ENCODE measurements at regions not wholly inside any gene's neighbourhood (a gene's known extent, or its start where the extent isn't known, plus 50 kb on each side); places are given as distances from the start of the nearest gene placed in this dataset.
"Not testable (repeated sequence)": the region's sequence is repeated elsewhere in the genome, so short reads cannot be mapped to it uniquely, and the experiment has no call there.

DNA sequence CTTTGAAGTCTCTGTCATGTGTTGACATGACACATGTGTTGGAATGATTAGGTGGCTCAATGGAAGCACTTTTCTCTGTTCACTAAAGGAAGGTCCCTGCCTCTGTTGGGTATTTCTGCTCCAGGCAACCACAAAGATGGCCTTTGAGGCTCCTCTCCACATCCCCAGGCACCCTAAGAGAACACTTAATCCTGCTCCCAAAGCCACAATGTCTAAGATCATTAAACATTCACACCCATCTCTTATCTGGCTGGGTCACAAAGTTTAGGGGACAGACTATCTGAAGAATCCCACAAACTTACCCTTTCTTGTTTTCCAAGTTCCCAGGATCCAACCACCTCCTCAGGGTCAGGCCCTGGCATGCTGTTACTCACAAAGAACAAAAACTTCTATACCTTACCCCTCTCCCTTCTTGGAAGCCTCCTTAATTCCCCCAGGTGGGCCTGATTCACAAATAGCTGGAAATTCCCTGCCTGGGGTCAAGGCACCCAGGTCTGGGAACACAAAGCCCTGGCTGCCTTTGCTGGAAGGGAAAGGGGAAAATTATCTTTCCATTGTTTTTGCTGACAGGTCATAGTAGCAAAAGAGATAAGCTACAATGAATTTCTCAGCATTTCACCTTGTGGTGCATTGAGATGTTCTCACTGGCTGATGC lies 333.7 kb downstream of the PCNX1 start:
- DNase-seq, result no peak

DNA sequence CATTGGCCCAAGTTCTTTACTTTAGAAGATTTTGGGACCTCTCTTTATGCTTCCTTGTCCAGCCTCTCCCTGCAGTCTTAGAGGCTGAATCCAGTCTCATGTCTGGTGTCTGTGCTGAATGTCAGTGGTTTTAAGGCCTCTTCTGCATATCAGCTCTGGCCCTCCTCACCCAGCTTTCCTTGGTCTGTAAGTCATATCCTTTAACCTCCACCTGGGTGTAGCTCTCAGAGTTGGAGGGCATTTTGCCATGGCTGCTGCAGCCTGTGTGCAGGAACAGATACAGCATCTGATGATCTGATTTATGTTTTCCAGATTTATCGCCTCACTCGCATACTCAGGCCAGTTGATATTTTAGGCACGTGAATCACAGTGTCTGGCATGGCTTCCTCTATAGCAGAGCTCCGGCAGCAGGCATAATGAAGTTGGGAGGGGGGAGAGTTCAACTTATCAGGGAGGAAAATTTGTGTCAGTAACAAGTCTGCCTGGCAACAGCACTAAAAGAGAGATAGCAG lies 335.0 kb downstream of the PCNX1 start:
- DNase-seq, result no peak

DNA sequence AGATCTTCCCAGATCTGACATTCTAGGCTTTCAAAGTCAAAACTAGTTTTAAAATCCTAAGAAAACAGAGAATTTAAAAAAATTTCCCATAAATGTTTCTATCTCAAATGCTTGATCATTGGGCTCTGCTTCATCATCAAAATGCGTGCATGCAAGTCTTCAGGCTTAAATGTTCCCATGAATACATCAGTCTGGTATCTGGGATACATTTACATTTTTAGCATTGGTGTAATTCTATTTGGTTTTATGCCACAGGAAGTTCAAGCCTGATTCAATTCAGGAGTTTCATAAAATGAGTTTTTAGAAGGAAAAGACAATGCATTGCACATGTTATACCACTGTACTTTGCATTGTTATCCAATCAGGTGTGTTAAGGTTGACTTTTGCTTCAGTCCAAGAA lies 336.4 kb downstream of the PCNX1 start:
- DNase-seq, result no peak

DNA sequence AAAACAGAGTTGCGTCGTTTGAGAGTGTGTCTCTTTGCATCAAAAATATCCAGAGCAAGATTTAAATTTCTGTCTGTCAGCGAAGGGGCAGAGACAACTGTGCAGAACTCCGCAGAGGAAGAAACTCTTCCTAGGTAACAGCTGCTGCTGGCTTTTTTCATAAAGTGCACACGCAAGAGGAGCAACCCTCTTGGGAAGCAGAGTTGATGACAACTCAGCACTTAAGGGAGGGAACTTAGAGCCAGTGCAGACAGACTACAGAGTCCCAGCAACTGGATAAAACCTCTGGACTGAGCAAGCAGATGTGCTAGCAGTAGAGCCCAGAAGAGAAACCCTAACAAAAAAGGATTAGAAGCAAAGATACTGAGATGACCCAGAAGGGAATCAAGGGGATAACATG lies 337.1 kb downstream of the PCNX1 start:
- DNase-seq, result no peak

DNA sequence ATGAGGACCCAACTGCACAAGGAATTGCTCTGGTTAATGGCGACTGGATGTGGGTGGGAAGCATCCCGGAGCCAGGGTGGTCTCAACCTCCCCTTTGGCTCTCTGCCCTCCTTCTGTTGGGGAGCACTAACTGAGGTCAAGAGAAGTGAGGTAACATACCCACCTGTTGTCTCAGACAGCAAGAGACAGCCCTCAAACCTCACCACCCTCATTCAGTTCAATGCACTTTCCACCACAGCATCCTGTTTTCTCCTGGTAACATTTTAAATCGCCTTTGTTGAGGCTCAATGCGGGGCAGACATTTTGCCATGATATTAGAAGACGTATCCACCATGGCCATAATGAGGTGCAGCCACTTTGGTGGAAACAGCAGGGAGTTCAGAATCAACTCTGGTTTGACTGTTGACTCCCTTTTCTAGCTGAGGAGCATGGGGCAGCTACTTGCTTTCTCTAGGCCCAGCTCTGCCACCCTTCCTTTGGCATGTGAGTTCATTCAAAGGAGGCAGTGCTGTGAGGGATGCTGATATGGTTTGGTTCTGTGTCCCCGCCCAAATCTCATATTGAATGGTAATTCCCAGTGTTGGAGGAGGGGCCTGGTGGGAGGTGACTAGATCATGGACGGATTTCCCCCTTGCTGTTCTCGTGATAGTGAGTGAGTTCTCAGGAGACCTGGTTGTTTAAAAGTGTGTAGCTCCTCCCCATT lies 338.6 kb downstream of the PCNX1 start:
- DNase-seq, result no peak

DNA sequence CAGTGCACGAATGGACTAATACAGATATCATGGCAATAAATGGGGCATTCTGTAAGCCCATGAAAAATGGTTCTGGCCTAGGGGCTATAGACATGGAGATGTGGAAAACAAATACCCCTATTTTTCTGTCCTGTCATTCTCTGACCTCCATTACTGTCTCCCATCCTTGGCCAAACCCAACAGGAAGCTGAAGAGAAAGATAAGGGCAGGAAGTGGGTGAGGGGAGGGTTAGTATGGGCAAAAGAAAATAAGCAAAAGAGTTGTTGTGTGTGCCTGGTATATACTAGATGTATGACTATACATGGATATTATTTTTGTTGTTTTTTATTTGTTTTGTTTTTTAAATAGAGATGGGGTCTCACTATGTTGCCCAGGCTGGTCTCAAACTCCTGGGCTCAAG lies 339.3 kb downstream of the PCNX1 start:
- no peak for DNase-seq

DNA sequence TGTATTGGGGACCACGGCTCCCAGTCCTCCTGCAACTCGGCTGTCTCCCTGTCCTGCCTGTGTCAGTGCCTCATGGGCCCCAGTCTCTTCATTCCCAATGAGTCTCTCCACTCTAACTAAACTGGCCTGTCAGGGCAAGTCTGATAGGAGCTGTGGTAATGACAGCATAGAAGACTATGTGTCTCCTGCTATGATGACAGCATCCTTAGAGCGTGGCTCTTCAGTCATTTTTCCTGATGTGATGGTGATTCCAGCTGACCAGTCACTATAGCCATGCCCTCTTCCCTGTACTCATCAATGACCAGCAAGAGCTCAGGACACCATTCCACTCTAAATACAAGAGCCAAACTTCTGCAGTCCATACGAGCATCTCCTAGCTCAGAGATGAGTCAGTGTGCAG lies 339.8 kb downstream of the PCNX1 start:
- DNase-seq, result no peak

DNA sequence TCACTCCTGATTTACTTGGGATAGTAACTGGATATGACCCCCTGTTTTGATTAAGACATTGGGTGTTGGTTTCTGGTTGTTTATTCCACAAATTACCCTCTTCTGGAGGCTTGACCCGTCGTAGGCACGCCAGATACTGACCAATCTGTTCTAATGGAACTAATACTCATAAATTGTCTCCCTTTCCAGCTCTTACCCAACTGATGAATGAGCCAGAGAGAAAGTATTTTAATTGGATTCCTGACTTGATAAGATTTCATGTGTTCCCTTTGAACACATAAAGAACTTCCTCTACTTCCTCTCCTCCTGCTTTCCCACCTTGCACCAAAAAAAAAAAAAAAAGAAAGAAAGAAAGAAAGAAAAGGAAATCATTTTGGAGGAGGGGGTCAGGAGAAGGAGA lies 340.9 kb downstream of the PCNX1 start:
- no peak for DNase-seq

DNA sequence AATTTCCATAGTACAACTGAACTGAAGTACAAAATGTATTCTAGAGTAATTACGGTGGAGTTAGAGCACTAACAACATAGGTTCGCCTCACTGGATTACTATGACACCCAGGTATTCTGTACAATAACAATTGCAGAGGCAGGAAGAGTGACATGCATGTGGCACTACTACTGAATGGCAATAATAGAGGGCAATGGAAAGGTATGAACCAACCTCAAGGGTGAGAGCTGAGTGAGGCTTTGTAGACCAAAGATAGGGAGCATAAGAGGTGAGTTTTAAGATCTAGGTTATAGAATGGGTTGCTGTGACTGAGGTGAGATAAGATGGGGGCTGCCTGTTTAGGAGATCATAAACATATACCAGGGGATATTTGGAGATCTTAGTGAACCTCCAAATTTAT lies 343.1 kb downstream of the PCNX1 start:
- no peak for DNase-seq

DNA sequence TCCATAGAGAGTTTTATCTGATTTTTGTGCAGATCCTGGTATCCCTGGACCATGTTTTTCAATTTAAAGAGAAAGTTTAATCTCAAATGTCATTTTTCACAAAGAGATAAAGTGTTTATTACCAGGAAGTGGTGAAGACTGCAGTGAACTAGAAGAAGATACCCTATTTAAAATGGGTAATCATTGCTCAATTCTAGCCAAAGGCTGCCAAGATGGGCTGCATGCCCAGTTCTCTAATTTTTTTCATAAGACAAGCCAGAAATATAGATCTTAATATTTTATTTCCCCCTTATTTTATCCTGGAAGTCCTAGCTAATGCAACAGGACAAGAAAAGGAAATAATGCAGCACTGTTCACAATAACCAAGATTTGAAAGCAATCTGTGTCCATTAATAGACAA lies 343.5 kb downstream of the PCNX1 start:
- no peak for DNase-seq

DNA sequence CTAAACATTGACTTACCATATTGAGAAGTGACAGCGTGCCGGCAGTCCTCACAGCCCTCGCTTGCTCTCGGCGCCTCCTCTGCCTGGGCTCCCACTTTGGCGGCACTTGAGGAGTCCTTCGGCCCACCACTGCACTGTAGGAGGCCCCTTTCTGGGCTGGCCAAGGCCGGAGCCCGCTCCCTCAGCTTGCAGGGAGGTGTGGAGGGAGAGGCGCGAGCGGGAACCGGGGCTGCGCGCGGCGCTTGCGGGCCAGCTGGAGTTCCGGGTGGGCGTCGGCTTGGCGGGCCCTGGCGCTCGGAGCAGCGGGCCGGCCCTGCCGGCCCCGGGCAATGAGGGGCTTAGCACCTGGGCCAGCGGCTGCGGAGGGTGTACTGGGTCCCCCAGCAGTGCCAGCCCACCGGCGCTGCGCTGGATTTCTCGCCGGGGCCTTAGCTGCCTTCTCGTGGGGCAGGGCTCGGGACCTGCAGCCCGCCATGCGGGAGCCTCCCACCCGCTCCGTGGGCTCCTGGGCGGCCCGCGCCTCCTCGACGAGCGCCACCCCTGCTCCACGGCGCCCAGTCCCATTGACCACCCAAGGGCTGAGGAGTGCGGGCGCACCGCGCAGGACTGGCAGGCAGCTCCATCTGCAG lies 346.9 kb downstream of the PCNX1 start:
- DNase-seq, result not testable (repeated sequence)

DNA sequence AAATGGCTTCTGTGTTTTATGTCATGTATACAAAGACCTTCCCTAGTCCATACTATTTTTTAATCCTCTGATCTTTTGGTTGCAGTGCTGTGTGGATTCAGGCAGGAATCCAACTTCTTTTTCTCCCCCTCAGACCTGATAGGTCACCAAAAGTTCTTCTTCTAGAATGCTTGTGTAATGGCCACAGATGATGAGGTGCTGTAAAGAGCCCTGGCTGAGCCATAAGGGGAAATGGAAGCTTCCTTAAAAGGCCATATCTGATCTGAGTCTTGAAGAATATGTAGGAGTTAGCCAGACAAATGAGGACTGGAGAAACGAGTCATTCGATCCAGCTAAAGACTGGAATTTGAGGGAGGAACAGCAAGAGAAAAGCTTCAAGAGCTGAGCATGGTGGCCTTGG lies 353.9 kb downstream of the PCNX1 start:
- DNase-seq, result no peak

DNA sequence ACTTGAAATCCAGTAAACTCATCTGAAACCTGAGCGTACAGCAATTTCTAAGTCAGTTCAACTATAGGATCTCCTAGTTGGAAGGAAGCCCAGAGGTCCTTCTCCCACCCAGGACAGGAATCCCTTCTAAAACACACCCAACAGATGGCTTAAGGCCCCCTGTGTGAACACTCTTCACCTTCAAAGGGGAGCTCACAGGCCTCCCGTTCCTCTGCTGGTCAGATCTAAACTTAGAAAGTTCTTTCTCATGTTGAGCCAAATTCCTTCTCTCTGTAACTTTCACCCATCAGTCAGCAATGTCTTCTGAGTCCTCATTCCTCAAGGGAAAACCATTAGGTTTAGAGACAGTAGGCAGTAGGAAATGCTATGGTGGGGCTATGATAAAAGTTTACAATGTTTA lies 355.2 kb downstream of the PCNX1 start:
- no peak for DNase-seq

DNA sequence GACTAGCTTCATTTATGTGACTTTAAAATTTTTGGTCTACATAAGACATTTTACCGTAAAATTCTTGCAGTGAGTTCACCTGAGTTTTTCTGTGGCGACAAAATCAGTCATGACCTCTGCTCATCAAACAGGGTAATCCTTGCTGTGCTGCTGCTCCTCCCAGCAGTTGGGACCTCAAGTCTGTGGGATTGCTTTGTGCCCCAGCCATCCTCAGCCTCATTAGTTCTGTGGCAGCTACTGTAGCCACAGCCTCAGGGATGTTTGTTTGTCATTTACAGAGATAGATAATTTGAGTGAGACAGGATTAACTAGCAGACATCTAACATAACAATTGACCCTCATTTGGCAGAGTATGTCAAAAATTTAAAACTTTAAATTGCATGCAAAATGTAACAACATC lies 357.0 kb downstream of the PCNX1 start:
- no peak for DNase-seq

DNA sequence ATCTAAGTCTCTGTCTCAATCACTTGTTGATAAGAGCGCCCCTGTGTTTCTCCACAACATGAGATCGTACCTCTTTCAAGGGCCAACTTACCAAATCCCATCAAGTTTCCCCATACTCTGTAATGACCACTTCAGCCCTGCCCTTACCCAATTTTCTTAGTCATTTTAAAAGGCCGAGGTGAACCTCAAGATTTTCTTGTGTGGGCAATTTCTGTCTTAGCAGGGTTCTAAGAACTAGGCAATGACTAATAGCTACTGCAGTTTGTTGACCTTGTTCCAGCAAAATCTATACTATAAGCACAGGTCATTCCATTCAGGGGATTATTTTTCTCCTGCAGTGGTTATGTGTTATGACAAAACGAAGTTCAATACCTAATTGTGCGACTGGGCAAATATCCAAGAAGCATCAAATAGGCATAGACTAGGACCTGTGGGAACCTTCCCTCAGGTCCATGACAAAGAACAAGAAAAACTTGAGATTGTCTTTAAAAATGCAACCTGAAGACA lies 359.8 kb downstream of the PCNX1 start:
- no peak for DNase-seq

DNA sequence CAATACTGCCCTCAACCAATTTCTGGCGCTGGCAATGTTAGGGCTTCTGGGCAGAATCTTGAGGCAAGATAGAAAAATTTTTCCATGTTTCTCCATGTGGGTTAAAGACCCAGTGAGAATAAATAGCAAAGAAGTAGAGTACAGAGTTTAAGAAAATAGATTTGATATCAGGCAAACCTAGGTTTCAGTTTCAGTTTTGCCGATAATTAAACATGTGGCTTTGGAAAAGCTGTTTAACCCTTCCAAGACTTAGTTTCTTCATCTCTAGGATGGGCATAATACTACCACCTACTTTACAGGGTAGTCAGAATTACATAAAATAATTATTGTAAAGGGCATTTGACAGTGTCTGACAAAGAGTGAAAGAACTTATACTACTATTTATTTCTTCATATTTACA lies 360.4 kb downstream of the PCNX1 start:
- no peak for DNase-seq

DNA sequence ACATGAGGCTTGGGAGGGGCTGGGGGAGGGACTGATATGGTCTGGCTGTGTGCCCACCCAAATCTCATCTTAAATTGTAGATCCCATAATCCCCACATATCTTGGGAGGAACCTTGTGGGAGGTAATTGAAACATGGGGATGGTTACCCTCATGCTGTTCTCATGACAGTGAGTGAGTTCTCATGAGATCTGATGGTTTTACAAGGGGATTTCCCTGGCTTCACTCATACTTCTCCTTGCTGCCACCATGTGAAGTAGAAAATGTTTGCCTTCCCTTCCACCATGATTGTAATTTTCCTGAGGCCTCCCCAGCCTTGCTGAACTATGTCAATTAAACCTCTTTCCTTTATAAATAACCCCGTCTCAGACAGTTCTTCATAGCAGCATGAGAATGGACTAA lies 362.9 kb downstream of the PCNX1 start:
- DNase-seq, result no peak

DNA sequence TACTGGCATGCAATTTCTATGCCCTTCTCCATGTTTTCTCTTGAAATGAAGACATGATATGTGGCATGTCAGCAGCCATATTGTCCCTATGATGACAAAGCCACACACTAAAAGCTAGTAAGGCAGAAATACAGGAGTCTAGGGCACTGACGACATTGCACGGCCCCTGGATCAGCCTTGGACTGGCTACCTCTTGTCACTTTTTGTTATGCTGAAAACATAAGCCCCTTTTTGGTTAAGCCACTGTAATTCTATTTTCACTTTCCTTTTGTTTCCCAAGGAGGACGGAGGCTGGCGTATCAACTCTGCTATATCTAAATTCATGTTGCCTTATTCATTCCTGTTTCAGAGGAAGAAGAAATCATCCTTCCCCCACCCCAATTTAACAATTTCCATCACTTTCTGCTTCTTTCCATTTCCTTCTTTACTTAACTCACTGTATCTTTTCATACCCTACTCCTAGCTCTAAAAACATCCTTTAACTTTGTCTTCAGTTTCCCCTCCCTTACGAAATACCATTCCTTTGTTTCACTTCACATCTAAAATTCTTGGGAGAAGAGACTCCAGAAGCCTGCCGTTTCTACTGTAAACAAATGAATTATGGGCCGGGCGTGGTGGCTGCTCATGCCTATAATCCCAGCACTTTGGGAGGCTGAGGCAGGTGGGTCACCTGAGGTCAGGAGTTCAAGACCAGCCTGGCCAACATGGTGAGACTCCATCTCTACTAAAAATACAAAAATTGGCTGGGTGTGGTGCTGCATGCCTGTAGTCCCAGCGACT lies 364.1 kb downstream of the PCNX1 start:
- DNase-seq, result no peak

DNA sequence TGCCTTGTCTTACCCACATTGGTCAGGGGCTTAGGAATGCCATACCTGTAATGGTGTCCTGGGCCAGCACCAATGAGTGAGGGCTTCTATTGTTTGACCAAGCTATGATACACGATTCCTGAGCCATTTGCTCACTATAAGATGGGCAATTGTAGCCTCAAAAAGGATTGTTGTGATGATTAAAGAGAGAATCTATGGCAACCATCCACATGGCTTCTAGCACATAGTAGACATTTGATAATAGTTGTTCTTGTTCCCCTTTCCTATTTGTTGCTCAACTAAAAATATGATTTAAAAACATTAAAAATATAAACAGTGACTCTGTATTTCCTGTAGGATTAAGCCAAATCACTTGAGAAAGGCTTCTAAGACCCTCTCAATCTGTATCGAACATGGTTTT lies 366.1 kb downstream of the PCNX1 start:
- DNase-seq, result no peak

DNA sequence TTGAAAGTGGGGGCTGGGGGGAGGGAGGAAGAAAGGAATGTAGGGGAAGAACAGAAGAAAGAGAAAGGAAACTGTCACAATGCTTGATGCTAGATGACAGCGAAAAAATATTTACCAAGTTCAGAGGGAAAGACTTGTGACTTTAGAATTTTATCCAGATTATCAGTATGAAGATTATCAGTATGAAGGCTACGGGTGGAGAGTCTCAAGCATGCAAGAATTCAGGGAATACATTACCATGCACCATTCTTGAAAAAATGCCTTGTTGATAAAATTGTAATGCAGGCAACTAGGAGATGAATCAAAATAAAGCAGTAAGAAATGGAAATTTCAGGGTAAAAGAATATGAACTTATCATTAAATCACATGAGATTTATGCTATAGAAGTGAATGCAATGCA lies 376.8 kb downstream of the PCNX1 start:
- DNase-seq, result no peak

DNA sequence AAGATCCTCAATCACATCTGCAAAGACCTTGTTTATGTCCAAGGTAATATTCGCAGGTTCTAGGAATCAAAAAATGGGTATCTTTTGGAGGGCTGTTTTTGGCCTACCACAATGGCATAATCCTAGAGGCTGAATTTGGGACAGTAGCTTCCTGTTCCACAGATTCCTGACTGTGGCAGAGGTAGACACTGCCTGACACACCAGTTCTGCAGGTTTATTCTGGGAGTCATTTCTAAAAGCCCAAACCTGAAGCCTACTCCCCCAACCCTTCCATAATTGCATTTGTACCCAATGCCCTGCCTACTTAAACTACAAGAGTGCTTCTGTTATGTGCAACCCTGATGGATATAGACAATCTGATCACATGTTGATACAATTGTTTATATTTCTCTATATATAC lies 378.9 kb downstream of the PCNX1 start:
- no peak for DNase-seq

DNA sequence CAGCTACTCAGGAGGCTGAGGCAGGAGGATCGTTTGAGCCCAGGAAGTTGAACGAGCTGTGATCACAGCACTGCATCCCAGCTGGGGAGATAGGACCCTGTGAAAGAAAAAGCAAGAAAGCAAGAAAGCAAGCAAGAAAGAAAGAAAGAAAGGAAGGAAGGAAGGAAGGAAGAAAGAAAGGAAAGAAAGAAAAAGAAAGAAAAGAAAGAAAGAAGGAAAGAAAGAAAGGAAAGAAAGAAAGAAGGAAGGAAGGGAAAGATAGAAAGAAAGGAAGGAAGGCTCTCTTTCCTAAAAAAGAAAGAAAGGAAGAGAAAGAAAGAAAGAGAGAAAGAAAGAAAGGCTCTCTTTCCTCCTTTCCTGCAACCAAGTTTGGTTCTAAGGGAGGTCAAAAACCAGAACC lies 380.3 kb downstream of the PCNX1 start:
- no peak for DNase-seq

DNA sequence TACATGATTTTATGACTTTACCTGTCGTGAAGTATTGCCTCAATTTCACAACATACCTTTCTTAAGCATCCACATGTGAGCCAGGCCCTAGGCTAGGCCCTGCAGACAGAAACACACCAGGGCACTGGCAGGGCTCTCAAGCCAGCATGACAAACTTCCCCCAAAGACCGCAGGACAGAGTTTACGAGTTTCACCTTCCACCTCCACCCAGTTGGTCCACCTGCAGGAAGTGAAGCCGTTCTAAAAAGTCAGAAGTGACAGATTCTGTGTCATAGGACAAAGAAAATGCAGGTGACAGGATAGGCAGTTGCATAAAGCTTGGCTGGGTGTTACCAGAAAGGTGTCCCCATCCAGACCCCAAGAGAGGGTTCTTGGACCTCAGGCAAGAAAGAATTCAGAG lies 382.3 kb downstream of the PCNX1 start:
- peak; percentile 5 for DNase-seq

Measured in CD4-positive, alpha-beta T cell treated with Interleukin-6 for 4 hours (primary cell).